Activated CD8-positive, alpha-beta T cell treated with anti-CD3 and anti-CD28 coated beads for 36 hours (primary cell): ENCODE measurements at regions not wholly inside any gene's neighbourhood (a gene's known extent, or its start where the extent isn't known, plus 50 kb on each side); places are given as distances from the start of the nearest gene placed in this dataset.

Source experiments
- ATAC-seq: fragments of 200-7000 bp; cut with Tn5 transposase; one replicate; pipeline ENCODE4 v1.10.0; 2021; ENCODE audit warnings: mild to moderate bottlenecking, moderate library complexity
- CTCF ChIA-PET: fragments of 350-600 bp; sonication (Branson Sonifier 250); formaldehyde crosslinking; loops from one replicate; lab custom pipeline; 2021; ENCODE audit warnings: antibody characterized with exemption; lab: Charles Lee
- POLR2A ChIA-PET: fragments of 350-600 bp; sonication (Branson Sonifier 250); formaldehyde crosslinking; loops from one replicate; lab custom pipeline; 2021; ENCODE audit warnings: antibody characterized with exemption; lab: Charles Lee
- DNase-seq: peaks from one replicate; pipeline ENCODE4 v3.0.0-alpha.2; 2020
- H3K27ac Mint-ChIP-seq: one replicate; pipeline ENCODE4 v1.8.0; 2021; ENCODE audit warnings: mild to moderate bottlenecking, mixed read lengths
- H3K27me3 Mint-ChIP-seq: one replicate; pipeline ENCODE4 v1.8.0; 2021; ENCODE audit warnings: mixed read lengths
- H3K36me3 Mint-ChIP-seq: one replicate; pipeline ENCODE4 v1.8.0; 2021; ENCODE audit warnings: low read depth, mixed read lengths
- H3K4me1 Mint-ChIP-seq: one replicate; pipeline ENCODE4 v1.8.0; 2021; ENCODE audit warnings: low read depth, mixed read lengths
- H3K4me3 Mint-ChIP-seq: one replicate; pipeline ENCODE4 v1.8.0; 2021; ENCODE audit warnings: mild to moderate bottlenecking, moderate library complexity, mixed read lengths
- H3K9me3 Mint-ChIP-seq: one replicate; pipeline ENCODE4 v1.8.0; 2021; ENCODE audit warnings: mixed read lengths
- CTCF ChIP-seq: fragments of 200-600 bp; IDR thresholded peaks from one replicate; pipeline ENCODE4 v1.8.0; 2022; ENCODE audit warnings: antibody characterized with exemption, mild to moderate bottlenecking
- intact Hi-C: fragments of 100-400 bp; cut with micrococcal nuclease; formaldehyde crosslinking; loops from one replicate; pipeline ENCODE4 v1.10.0; 2022

DNA sequence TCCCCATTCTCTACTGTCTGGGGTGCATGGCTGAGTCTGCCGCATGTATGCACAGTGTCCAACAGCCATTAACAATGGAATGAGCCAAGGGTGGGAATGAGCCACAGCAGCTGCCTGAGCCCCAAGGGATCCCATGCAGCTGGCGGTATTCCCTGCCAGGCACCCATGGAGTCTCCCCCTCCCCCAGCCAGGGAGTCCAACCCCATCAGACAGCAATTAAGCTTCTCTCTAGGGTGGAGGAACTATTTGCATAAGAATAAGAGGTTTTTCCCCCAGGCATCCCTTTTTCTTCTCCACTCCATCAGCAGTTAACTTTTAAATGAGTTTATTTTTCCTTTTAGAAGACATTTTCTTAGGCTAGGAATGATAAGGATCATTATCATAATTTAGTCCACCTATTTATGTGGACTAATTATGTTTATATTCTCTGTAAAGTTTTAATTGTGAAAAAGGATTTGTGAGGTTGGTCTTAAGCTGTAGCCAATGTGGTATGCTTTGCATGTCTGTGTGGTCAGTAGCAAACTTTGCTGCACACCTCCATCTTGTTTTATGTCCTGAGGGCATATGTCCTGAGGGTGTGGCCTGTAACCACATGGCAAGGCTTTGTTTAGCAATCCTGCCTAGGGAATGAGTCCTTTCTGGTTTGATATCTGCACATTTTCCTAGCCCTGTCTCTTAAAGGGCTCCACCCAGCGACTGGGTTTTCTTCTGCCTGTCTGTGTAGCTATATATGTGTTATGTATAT, 158.9 kb upstream of the OLIG3 start:
- DNase-seq (no peak), ATAC-seq (no peak)
- ChIA-PET POLR2A (no interaction called here), CTCF (interaction anchor here (1.4 to 1.6 kb wide), 2 partner anchors 11 to 51 kb away, joined by 4 to 6 read pairs; no protein-coding TSS in a partner anchor)
- TF ChIP-seq CTCF: no peak
- Mint-ChIP-seq H3K36me3 (peaks cover 3% of the 10 kb centered on the region), H3K27ac (no peak overlapping the region), H3K4me3 (no peak overlapping the region), H3K27me3 (peaks cover 5% of the 10 kb centered on the region), H3K4me1 (peaks cover 17% of the 10 kb centered on the region), H3K9me3 (peaks cover 4% of the 10 kb centered on the region)
- intact Hi-C loops: no loop called here

GRCh38 chr6:137653706-137654059, 159.5 kb upstream of the OLIG3 start:
- TF ChIP-seq CTCF: no peak

GRCh38 chr6:137654365-137654981, 160.3 kb upstream of the OLIG3 start:
- ChIA-PET CTCF (no interaction called here), POLR2A (no interaction called here)
- Mint-ChIP-seq H3K27me3 (peaks cover 2% of the 10 kb centered on the region), H3K36me3 (peaks cover 3% of the 10 kb centered on the region), H3K4me3 (no peak overlapping the region), H3K9me3 (peaks cover 4% of the 10 kb centered on the region), H3K27ac (no peak overlapping the region), H3K4me1 (peaks cover 21% of the 10 kb centered on the region)
- ATAC-seq (no peak), DNase-seq (no peak)
- intact Hi-C loops: no loop called here
- TF ChIP-seq CTCF: no peak

More at GRCh38 chr6:137653706-137654059, 159.5 kb upstream of the OLIG3 start:
- CTCF ChIA-PET: interaction anchor here (1.4 to 1.6 kb wide), 2 partner anchors 12 to 51 kb away, joined by 4 to 6 read pairs; no protein-coding TSS in a partner anchor
- Mint-ChIP-seq H3K27me3 (peaks cover 2% of the 10 kb centered on the region), H3K4me1 (peaks cover 21% of the 10 kb centered on the region), H3K4me3 (no peak overlapping the region), H3K27ac (no peak overlapping the region), H3K9me3 (peaks cover 4% of the 10 kb centered on the region), H3K36me3 (peaks cover 3% of the 10 kb centered on the region)
- DNase-seq (no peak), ATAC-seq (no peak)
- POLR2A ChIA-PET: no interaction called here
- intact Hi-C loops: no loop called here

DNA sequence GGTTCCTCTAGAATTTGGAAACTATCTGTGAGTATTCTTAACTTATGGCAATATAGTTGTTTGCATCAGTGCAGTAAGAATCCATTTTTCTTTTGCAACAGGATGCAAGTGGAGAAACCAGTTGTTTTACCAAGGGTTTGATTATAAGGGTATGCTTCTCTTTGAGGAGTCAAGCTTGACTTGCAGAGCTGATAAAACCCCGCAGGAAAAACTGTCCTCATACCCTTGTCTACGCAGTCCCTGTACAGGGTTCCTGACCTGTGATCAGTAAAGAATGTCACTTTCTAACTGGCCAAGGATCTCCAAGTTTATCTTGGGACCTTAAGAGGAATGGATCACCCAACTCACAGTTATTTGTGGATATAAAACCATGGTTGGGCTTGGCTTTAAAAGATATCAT, 161.1 kb upstream of the OLIG3 start:
- CTCF ChIA-PET: no interaction called here
- peaks cover 4% of the 10 kb centered on the region for H3K27me3 Mint-ChIP-seq
- ATAC-seq (no peak), DNase-seq (no peak)
- peaks cover 4% of the 10 kb centered on the region for H3K9me3 Mint-ChIP-seq
- no peak for TF ChIP-seq CTCF
- POLR2A ChIA-PET: no interaction called here
- H3K27ac Mint-ChIP-seq: no peak overlapping the region
- peaks cover 3% of the 10 kb centered on the region for H3K36me3 Mint-ChIP-seq
- H3K4me1 Mint-ChIP-seq: peaks cover 21% of the 10 kb centered on the region
- no peak overlapping the region for H3K4me3 Mint-ChIP-seq
- intact Hi-C loops: loop anchor here (5.0 kb wide), 1 partner anchor 42 kb away; no protein-coding TSS in a partner anchor

DNA sequence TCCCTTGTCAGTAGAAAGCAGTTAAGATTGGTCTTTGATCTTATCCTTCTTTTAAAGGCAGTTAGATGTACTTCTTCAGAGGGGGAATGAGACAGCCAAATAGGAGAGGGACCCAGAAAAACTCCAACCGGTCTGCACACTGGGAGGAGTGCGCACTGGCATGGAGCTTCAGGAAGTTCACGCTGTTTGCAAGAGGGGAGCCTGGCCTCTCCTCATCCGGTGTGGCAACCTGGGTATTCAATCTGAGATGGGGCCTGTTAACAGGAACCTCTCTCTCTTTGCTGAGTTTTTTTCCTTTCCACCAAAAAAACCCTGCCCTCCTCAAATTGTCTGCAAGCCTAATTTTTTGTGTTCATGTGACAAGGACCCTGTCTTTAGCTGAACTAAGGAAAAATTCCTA, 162.5 kb upstream of the OLIG3 start:
- Mint-ChIP-seq H3K4me1 (peaks cover 21% of the 10 kb centered on the region), H3K27me3 (peaks cover 4% of the 10 kb centered on the region), H3K4me3 (no peak overlapping the region), H3K36me3 (peaks cover 3% of the 10 kb centered on the region), H3K27ac (peak overlapping the region; percentile 47), H3K9me3 (peaks cover 4% of the 10 kb centered on the region)
- CTCF ChIA-PET: interaction anchor here (0.9 to 1.7 kb wide), 6 partner anchors 15 to 348 kb away, joined by 3 to 6 read pairs (median 4); no protein-coding TSS in a partner anchor
- ATAC-seq: no peak
- intact Hi-C loops: loop anchor here (5.0 kb wide), 1 partner anchor 41 kb away; no protein-coding TSS in a partner anchor
- TF ChIP-seq CTCF: no peak
- DNase-seq: no peak
- POLR2A ChIA-PET: interaction anchor here (1.4 kb wide), 1 partner anchor 42 kb away, joined by 6 read pairs; no protein-coding TSS in a partner anchor
